ENCODE measurements at regions not wholly inside any gene's neighbourhood (a gene's known extent, or its start where the extent isn't known, plus 50 kb on each side); places are given as distances from the start of the nearest gene placed in this dataset.
"Not testable (repeated sequence)": the region's sequence is repeated elsewhere in the genome, so short reads cannot be mapped to it uniquely, and the experiment has no call there.

GRCh38 chr9:42325561-42325960, 142.1 kb downstream of the SPATA31A6 start:
- DNase-seq (ENCODE audit: low read depth), result peak; percentile 4

GRCh38 chr9:42326482-42326881, 143.0 kb downstream of the SPATA31A6 start:
- not testable (repeated sequence) for DNase-seq (ENCODE audit: low read depth)

GRCh38 chr9:42335342-42335741, 151.9 kb downstream of the SPATA31A6 start:
- not testable (repeated sequence) for DNase-seq (ENCODE audit: low read depth)

- not testable (repeated sequence) for DNase-seq (ENCODE audit: low read depth)
Observed at GRCh38 chr9:42335984-42336657, 152.7 kb downstream of the SPATA31A6 start.

- DNase-seq (ENCODE audit: low read depth), result peak; percentile 22
Observed at GRCh38 chr9:42338275-42338674, 154.8 kb downstream of the SPATA31A6 start.

- DNase-seq (ENCODE audit: low read depth), result not testable (repeated sequence)
Observed at GRCh38 chr9:42339671-42340434, 156.4 kb downstream of the SPATA31A6 start.

- not testable (repeated sequence) for DNase-seq (ENCODE audit: low read depth)
Observed at GRCh38 chr9:42340435-42340723, 156.9 kb downstream of the SPATA31A6 start.

- not testable (repeated sequence) for DNase-seq (ENCODE audit: low read depth)
Observed at GRCh38 chr9:42341860-42342259, 158.4 kb downstream of the SPATA31A6 start.

- DNase-seq (ENCODE audit: low read depth), result not testable (repeated sequence)
Observed at GRCh38 chr9:42342297-42342696, 158.8 kb downstream of the SPATA31A6 start.

GRCh38 chr9:42344508-42344907, 161.0 kb downstream of the SPATA31A6 start:
- not testable (repeated sequence) for DNase-seq (ENCODE audit: low read depth)

- not testable (repeated sequence) for DNase-seq (ENCODE audit: low read depth)
Observed at GRCh38 chr9:42346916-42347315, 163.5 kb downstream of the SPATA31A6 start.

- not testable (repeated sequence) for DNase-seq (ENCODE audit: low read depth)
Observed at GRCh38 chr9:42349181-42349580, 165.7 kb downstream of the SPATA31A6 start.

GRCh38 chr9:42350412-42350811, 167.0 kb downstream of the SPATA31A6 start:
- DNase-seq (ENCODE audit: low read depth), result not testable (repeated sequence)

GRCh38 chr9:42357604-42358373, 174.3 kb downstream of the SPATA31A6 start:
- not testable (repeated sequence) for DNase-seq (ENCODE audit: low read depth)

- not testable (repeated sequence) for DNase-seq (ENCODE audit: low read depth)
Observed at GRCh38 chr9:42358626-42359247, 175.3 kb downstream of the SPATA31A6 start.

- DNase-seq (ENCODE audit: low read depth), result not testable (repeated sequence)
Observed at GRCh38 chr9:42364410-42365243, 181.2 kb downstream of the SPATA31A6 start.

GRCh38 chr9:42365244-42365945, 181.9 kb downstream of the SPATA31A6 start:
- peak; percentile 41 for DNase-seq (ENCODE audit: low read depth)

GRCh38 chr9:42368279-42368881, 184.9 kb downstream of the SPATA31A6 start:
- DNase-seq (ENCODE audit: low read depth), result not testable (repeated sequence)

- not testable (repeated sequence) for DNase-seq (ENCODE audit: low read depth)
Observed at GRCh38 chr9:42370172-42370571, 186.7 kb downstream of the SPATA31A6 start.

- not testable (repeated sequence) for DNase-seq (ENCODE audit: low read depth)
Observed at GRCh38 chr9:42371417-42371816, 188.0 kb downstream of the SPATA31A6 start.
